NCI-H2081 treated with DMSO at 0.1 percent for 48 hours (cell line): ENCODE measurements at regions not wholly inside any gene's neighbourhood (a gene's known extent, or its start where the extent isn't known, plus 50 kb on each side); places are given as distances from the start of the nearest gene placed in this dataset.
"Not testable (repeated sequence)": the region's sequence is repeated elsewhere in the genome, so short reads cannot be mapped to it uniquely, and the experiment has no call there.

Experiments used
- DNase-seq: peaks from one replicate; lab custom pipeline; 2025; lab: John Stamatoyannopoulos, UW

- no peak for DNase-seq
Observed at GRCh38 chr1:66460776-66461175, 73.2 kb upstream of the SGIP1 start.

DNA sequence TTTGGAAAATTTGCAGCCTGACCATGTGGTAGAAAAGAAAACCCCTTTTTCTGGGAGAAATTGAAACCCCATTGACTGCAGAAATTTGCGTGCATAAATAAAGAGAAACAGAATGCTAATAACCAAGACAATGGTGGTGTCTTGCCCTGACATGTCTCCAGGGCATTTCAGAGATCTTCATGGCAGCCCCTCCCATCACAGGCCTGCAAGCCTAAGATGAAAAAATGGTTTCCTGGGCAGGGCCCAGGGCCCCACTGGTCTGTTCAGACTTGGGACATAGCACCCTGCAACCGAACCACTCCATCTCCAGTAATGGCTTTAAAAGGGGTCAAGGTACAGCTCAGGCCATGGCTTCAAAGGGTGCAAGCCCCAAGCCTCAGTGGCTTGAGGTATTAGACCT lies 71.6 kb upstream of the SGIP1 start:
- no peak for DNase-seq

GRCh38 chr1:66464351-66464750 lies 69.6 kb upstream of the SGIP1 start:
- DNase-seq: no peak

GRCh38 chr1:66464802-66465201 lies 69.2 kb upstream of the SGIP1 start:
- DNase-seq: no peak

- not testable (repeated sequence) for DNase-seq
Observed at GRCh38 chr1:66466695-66467094, 67.3 kb upstream of the SGIP1 start.

DNA sequence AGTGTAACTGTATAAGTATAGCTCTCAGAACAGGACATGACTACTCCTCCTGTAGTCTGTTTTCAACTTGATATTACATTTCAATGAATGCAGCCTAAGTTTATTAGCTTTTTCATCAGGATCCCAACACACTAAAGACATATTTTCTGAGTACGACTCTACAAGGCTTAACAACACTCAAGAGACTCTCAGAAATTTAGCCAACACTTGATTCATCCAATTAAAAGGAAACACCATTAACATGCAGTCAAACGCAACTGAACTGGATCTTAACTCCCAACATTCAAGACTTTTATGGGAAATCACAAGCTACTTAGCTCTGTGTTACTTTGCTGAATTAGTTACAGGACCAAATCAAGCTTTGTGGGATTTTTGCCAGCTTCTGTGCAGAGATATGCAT lies 65.2 kb upstream of the SGIP1 start:
- no peak for DNase-seq

DNA sequence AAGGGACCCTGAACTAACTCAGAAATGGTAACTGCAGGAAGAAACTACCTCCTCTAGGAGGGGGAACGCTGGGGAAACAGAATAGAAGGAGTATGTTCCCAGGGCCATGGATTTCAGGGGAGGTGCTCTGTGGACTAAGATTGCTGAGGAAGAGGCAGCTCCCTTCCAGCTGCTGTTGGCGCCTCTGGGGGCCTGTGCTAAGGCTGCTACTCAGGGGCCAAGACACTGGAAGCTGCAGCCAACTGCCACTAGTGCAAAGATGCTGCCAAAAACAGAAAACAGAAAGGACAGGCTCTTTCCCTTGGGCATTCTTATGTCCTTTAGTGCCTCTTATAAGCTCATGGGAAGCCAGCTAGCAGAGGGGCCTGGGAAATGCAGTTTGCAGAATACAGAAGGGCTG lies 58.0 kb upstream of the SGIP1 start:
- DNase-seq: no peak

DNA sequence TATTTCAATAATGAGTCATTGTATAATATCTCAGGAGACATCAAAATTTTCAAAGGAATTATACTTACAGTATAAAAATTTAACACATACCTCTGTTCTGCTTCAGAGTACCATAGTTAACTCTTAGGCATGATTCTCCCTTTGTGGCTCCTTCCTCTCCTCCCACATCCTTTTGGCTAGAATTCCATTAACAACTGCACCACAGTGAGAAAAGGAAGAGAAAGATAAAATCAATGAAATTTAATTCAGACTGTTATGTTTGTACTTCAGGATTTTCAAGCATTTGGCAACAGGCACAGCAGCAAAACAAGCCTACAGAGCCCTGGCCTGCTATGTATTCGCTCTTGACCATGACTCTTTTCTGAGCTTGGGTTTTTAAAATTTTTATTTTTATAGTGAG lies 57.2 kb upstream of the SGIP1 start:
- no peak for DNase-seq

DNA sequence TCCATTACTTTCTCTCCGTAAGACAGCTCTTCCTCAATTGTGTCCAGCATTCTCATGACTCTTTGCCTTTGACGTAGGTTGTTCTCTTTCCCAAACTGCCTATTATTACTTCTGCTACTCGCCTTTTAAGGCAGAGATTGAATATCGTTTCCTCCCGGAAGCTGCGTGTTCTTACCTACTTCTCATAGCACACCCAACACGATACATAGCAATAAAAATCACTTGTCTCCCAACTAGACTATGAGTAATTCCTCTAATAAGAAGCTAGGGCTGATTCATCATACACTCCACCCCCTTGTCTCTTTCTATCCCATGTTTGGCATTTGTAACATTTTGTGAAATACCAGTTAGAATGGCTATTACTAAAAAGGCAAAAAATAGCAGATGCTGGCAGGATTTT lies 55.8 kb upstream of the SGIP1 start:
- DNase-seq: no peak

GRCh38 chr1:66480162-66480561 lies 53.8 kb upstream of the SGIP1 start:
- no peak for DNase-seq

- not testable (repeated sequence) for DNase-seq
Observed at GRCh38 chr1:66481215-66481614, 52.7 kb upstream of the SGIP1 start.
